HG02840 (cell line): ENCODE measurements at regions not wholly inside any gene's neighbourhood (a gene's known extent, or its start where the extent isn't known, plus 50 kb on each side); places are given as distances from the start of the nearest gene placed in this dataset.
"Not testable (repeated sequence)": the region's sequence is repeated elsewhere in the genome, so short reads cannot be mapped to it uniquely, and the experiment has no call there.

ENCODE experiments used
- ATAC-seq: cut with Tn5 transposase; IDR thresholded peaks from one replicate; pipeline ENCODE4 v1.9.1; 2021; ENCODE audit warnings: mild to moderate bottlenecking, moderate library complexity, moderate number of reproducible peaks; ENCODE audit not compliant: unreplicated experiment, low FRiP score

DNA sequence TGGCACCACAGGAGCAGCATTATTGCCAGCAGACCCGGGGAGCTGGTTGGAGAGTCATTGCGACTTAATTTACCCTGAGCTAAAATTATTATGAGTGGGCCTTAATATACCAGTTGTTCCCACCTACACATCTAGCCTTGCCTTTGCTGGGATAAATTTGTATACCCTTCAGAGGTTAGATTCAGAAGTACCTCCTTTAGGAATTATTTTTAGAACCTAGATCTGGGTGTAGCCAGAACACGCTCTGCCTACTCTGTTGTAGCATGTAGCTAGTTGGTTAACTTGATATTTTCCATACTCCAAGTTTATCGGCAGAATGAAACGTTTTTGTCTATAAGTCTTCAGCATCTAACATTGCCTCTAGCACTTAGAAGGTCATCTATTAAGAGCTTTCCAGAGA, 65.5 kb upstream of the SEC22B start:
- ATAC-seq = not testable (repeated sequence)

DNA sequence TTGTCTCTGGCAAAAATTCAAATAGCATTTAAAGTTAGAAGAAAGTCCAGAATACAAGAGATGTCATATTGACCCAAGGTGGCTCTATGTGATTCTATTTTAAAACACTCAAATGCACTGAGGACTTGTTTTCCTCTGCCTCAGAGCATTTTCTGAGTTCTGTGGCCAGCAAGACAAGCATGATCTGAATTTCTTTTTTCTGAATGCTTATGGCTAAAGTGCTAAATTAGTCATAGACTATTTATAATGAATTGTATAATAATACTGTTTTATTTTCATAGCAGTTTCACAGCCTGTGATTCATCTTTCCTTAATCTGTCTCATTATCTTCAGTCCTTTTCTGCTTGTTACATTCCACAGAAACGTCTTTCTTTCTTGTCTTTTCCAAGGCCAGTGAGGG, 63.9 kb upstream of the SEC22B start:
- ATAC-seq = not testable (repeated sequence)

DNA sequence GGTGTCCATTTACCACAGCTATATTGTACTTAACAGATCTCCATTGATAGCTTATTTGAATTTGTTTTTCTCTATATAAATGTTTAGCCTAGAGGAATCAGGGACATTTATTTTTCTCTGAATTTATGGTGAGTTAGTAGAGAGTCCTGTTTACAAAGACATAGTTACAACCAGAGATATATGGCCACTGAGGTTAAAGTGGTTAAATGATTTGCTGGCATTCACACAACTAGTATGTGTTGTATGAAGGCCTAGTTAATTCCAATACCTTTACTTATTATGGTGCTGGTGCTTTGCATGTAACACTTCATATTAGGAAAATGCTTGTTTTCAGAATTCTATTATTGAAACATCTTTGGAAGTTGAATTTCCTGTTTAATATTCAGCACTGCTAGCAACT, 63.0 kb upstream of the SEC22B start:
- not testable (repeated sequence) for ATAC-seq

DNA sequence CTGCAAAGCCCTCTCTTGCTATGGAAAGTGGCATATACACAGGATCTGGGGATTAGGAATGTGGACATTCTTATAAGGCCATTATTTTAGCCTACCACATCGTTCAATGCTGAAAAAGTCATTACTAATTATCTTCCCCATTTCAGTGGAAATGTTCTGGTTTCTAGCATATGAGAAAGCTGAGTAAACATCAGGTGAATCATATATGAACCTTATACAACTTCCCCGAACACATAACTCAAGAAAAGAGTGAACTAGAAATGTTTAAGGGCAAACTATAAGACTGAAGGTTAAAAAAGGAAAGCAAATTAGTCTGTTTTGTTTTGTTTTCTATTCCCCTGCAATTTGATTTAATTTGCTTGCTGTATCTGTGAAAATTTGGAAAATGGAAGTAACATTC, 62.5 kb upstream of the SEC22B start:
- ATAC-seq = not testable (repeated sequence)

DNA sequence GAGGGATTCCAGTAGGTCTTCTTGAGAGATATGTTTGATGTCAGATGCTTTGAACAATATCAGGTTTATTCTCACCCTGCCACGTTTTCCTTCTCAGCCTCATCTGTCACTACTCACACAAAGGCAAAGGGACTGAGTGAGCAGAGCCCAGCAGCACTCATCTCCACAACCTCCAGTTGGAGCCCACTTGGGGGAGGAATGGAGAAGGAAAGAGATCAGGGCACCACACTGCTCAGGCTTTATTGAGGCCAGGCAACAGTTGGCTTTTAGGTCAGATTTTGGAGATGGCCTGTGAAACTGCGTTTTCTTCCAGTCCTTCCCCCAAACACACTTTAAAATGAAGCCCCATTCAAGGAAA, 57.3 kb upstream of the SEC22B start:
- not testable (repeated sequence) for ATAC-seq

DNA sequence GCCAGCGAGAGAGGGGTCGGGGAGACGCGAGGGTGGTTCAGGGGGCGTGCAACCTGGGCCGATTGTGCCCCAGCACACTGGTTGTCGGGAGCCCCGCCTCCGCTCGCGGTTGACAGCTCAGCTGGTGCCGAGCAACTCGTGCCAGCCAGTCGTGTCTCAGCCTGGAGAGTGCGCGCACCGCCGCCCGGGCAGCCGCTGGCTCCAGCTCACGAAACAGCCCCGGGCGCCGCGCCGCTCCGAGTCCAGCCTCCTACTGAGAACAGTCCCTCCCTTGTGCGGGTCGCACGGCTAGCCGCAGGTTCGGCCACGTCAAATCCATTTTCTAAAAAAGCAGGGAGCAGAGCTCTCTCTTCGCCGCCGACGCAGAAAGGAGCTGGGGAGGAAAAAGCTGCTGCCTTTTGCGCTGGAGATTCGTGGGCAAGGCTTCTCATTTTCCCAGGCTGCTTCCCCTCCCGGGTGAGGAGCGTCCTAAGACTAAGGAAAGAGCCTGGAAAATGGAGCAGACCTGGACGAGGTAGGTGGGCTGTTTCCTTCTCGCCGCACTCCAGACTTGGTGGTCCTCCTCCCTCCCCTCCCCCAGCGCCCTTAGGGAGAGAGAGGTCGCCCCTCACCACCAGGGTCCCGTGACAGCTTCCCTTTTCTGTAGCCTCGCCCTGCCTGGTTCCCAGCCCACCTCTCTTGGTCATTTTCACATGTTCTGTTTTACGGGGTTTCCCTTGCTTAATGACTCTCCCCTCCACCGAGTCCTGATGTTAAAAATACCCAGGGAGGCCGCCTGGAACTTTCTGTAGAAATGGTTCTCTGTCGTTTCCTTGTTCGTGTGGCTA, 56.7 kb upstream of the SEC22B start:
- ATAC-seq = not testable (repeated sequence)

DNA sequence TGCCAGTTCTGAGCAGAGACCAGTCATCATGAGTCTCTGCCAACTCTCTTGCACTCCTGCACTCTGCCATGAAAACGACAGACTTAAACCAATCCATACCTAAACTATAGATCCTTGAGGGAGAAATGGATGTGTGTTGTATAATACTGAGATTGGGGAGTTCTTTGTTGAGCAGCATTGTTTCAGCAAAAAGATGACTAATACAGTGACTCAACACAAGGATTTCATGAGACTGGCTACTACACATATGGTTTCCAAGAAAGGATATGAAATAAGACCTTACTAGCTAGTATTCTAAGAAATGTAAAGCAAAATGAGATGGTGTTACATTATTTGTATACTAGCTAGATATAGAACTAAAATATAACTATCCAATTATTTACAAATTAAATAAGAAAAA, 53.5 kb upstream of the SEC22B start:
- ATAC-seq = not testable (repeated sequence)
